GM13976 (cell line): ENCODE measurements at regions not wholly inside any gene's neighbourhood (a gene's known extent, or its start where the extent isn't known, plus 50 kb on each side); places are given as distances from the start of the nearest gene placed in this dataset.

ENCODE experiments used
- DNase-seq: peaks from one replicate; pipeline ENCODE4 v3.0.0; 2012; ENCODE audit warnings: low spot score
- CTCF ChIP-seq: IDR thresholded peaks from 2 replicates; pipeline ENCODE4 v1.5.1; 2012; ENCODE audit warnings: borderline replicate concordance, mild to moderate bottlenecking; ENCODE audit not compliant: insufficient read depth; ENCODE audit errors: extremely low read depth, missing control alignments, control extremely low read depth
- in situ Hi-C: fragments of 300-500 bp; cut with MboI; formaldehyde crosslinking; loops from one replicate; pipeline ENCODE4 v1.12.0; 2022; ENCODE audit warnings: low sequenced_read_pairs, mixed read lengths, inconsistent platforms; ENCODE audit not compliant: unreplicated experiment

- no peak for DNase-seq
- in situ Hi-C loops = no loop called here
- no peak for TF ChIP-seq CTCF
Observed at GRCh38 chr18:78538669-78539440, 440.8 kb upstream of the SALL3 start.

GRCh38 chr18:78540636-78541529 is 438.7 kb upstream of the SALL3 start:
- DNase-seq = no peak

GRCh38 chr18:78542204-78542603 is 437.4 kb upstream of the SALL3 start:
- DNase-seq = no peak
- TF ChIP-seq CTCF = no peak
- in situ Hi-C loops = no loop called here

More at GRCh38 chr18:78540636-78541529, 438.7 kb upstream of the SALL3 start:
- in situ Hi-C loops = no loop called here
- no peak for TF ChIP-seq CTCF

GRCh38 chr18:78543201-78543725 is 436.4 kb upstream of the SALL3 start:
- in situ Hi-C loops = no loop called here
- no peak for DNase-seq
- no peak for TF ChIP-seq CTCF

- in situ Hi-C loops = no loop called here
- no peak for TF ChIP-seq CTCF
- DNase-seq = no peak
Observed at GRCh38 chr18:78546281-78546680, 433.3 kb upstream of the SALL3 start.

- no peak for TF ChIP-seq CTCF
- in situ Hi-C loops = no loop called here
- DNase-seq = no peak
Observed at GRCh38 chr18:78547817-78548216, 431.8 kb upstream of the SALL3 start.
